T-helper 1 cell treated with Interleukin-12 subunit alpha and Interleukin-12 subunit beta and Interleukin-4 antibody, amounts not matched to agents 30 μg/mL and 1 μg/mL, for 36 hours (primary cell): ENCODE measurements at regions not wholly inside any gene's neighbourhood (a gene's known extent, or its start where the extent isn't known, plus 50 kb on each side); places are given as distances from the start of the nearest gene placed in this dataset.

Experiments used
- H3K27ac Mint-ChIP-seq: one replicate; pipeline ENCODE4 v1.8.0; 2021; ENCODE audit warnings: mild to moderate bottlenecking, mixed read lengths
- H3K27me3 Mint-ChIP-seq: one replicate; pipeline ENCODE4 v1.8.0; 2021; ENCODE audit warnings: low read depth, mixed read lengths
- H3K36me3 Mint-ChIP-seq: one replicate; pipeline ENCODE4 v1.8.0; 2021; ENCODE audit warnings: low read depth, mixed read lengths
- H3K4me1 Mint-ChIP-seq: one replicate; pipeline ENCODE4 v1.8.0; 2021; ENCODE audit warnings: low read depth, mixed read lengths
- H3K4me3 Mint-ChIP-seq: one replicate; pipeline ENCODE4 v1.8.0; 2021; ENCODE audit warnings: mild to moderate bottlenecking, moderate library complexity, mixed read lengths
- H3K9me3 Mint-ChIP-seq: one replicate; pipeline ENCODE4 v1.8.0; 2021; ENCODE audit warnings: mixed read lengths

DNA sequence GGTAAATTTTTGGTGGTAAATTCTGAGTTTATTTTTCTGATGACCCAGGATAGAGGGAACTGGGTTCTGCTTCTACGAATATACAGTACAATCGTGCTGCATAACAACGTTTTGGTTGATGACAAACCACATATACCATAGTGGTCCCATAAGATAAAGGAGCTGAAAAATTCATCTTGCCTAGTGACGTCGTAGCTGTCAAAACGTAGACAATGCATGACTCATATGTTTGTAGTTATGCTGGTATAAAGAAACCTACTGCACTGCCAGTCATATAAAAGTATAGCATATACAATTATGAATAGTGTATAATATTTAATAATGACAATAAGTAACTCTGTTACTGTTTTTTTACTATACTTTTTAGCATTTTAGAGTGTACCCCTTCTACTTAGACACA lies 244.0 kb downstream of the GAS1 start:
- Mint-ChIP-seq H3K4me3 (no peak overlapping the region), H3K27me3 (no peaks in the 10 kb centered on the region), H3K36me3 (no peaks in the 10 kb centered on the region), H3K4me1 (no peaks in the 10 kb centered on the region), H3K27ac (no peak overlapping the region), H3K9me3 (no peaks in the 10 kb centered on the region)

DNA sequence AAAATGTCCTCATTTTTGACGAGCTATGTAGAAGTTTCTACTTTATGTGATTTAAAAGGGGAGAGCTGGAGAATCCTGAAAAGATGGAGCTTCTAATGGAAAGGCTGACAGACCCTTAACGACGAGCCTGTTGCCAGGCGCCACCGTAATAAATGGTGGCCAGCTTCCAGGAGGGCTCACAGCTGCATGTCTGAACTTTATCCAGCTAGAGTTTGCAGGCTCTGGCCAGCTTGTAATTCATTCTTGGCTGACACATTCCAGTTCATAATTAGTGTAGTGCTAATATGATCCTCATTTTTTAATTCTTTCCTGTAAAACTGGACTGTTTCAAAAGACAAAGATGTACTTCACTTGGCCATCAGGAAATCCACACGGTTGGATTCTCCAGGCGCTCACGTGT lies 246.7 kb downstream of the GAS1 start:
- no peaks in the 10 kb centered on the region for H3K27me3 Mint-ChIP-seq
- no peak overlapping the region for H3K4me3 Mint-ChIP-seq
- H3K4me1 Mint-ChIP-seq: no peaks in the 10 kb centered on the region
- no peaks in the 10 kb centered on the region for H3K9me3 Mint-ChIP-seq
- H3K36me3 Mint-ChIP-seq: no peaks in the 10 kb centered on the region
- no peak overlapping the region for H3K27ac Mint-ChIP-seq

DNA sequence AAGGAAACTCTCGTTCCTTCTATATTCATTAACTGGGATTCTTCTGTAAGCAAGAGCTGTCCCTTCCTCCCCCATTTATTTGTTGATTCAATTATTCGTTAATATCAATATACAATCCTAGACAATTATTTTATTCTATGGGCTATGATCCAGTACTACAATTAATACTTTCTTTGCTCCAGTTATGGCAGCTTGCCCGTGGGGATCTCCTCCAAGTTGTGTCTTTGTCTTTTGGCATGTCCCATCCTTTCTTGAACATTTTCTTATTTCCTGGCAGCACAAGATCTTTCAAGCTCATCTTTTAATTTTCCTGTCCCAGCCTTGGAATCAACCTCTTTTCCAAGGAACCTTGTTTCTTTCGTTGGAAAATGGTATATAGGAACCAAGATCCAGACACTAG lies 249.3 kb downstream of the GAS1 start:
- H3K27ac Mint-ChIP-seq: no peak overlapping the region
- no peak overlapping the region for H3K4me3 Mint-ChIP-seq
- H3K27me3 Mint-ChIP-seq: no peaks in the 10 kb centered on the region

DNA sequence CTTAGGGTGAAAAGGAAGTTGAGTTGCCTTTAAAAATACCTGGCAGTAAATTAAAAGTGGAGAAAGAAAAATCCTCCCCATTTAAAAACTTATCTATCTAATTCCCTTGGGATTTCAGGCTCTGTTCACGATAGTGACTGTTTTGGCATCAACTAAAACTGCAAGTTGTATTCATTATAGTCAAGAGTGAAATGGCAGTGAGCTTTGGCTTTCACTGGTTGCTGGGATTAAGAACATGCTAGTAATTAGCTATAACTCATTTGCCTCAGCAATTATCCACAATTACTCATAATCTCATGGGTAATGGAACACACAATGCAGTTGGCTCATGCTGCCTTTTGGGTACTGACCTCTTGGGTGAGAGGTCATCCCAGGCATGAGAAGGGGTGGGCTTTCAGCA lies 250.1 kb downstream of the GAS1 start:
- no peak overlapping the region for H3K27ac Mint-ChIP-seq
- no peaks in the 10 kb centered on the region for H3K9me3 Mint-ChIP-seq
- H3K27me3 Mint-ChIP-seq: no peaks in the 10 kb centered on the region
- H3K36me3 Mint-ChIP-seq: no peaks in the 10 kb centered on the region
- no peak overlapping the region for H3K4me3 Mint-ChIP-seq
- no peaks in the 10 kb centered on the region for H3K4me1 Mint-ChIP-seq

More for the DNA sequence above, 249.3 kb downstream of the GAS1 start:
- Mint-ChIP-seq H3K4me1 (no peaks in the 10 kb centered on the region), H3K36me3 (no peaks in the 10 kb centered on the region), H3K9me3 (no peaks in the 10 kb centered on the region)

DNA sequence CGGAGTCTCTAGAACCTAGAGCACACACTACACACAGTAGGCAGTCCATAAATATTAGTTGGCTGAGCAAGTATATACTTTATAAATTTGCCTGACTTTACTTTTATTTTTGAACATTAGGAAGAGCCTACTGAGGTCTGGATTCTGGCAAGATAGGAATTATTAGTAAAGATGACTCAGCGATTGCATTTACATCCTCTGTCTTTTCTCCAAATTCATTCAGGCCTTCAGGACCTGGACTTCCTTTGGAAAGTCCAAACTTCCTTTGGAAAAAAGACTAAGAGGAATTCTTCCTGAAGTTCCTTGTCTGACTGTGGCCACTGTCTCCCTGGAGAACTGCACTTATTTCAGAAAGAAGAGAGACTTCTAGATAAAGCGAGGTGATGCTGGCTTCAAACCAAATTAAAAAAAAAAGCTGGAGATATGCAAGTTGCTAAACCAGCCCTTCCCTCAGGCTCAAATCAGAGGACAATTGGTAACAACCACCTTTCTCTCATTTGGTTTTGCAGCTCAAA lies 251.3 kb downstream of the GAS1 start:
- Mint-ChIP-seq H3K9me3 (no peaks in the 10 kb centered on the region), H3K4me3 (no peak overlapping the region), H3K36me3 (no peaks in the 10 kb centered on the region), H3K4me1 (no peaks in the 10 kb centered on the region), H3K27ac (no peak overlapping the region), H3K27me3 (no peaks in the 10 kb centered on the region)

DNA sequence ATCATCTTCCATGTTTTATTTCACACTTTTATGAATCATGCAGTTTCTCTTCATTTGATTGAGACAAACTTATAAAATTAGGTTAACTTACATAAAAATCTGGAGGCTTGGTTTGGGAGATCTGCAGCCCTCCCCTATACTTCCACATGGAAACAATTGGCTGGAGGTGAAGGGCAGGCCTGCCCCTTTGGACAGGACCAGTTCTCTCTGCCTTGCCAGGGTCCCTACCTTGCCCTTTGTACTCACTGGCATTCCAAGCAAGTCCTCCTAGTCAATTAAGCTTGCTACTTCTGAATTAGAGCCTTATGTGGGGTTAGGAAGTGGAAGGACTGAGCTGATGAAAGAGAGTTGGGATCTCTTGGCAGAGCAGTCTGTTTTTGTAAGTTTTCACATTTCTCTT lies 257.3 kb downstream of the GAS1 start:
- Mint-ChIP-seq H3K27me3 (no peaks in the 10 kb centered on the region), H3K9me3 (no peaks in the 10 kb centered on the region), H3K36me3 (no peaks in the 10 kb centered on the region), H3K27ac (no peak overlapping the region), H3K4me3 (no peak overlapping the region), H3K4me1 (no peaks in the 10 kb centered on the region)

DNA sequence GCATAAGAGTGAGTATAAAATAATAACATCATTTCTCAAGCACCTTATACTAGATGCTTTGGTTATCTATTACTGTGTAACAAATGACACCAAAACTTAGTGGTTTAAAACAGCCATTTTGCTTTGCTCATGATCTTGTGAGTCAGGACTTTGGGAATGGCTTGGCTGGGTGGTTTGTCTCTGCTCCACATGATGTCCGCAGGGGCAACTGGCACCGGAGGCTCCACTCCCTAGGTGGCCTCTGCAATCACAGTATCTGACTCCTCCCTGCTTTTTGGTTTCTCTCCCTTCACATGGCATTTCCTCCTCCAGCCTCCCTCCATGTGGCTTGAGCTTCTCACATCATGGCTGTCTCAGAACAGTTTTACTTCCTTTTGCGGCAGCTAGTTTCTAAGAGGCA lies 259.5 kb downstream of the GAS1 start:
- no peaks in the 10 kb centered on the region for H3K36me3 Mint-ChIP-seq
- H3K27ac Mint-ChIP-seq: no peak overlapping the region
- no peaks in the 10 kb centered on the region for H3K27me3 Mint-ChIP-seq
- no peak overlapping the region for H3K4me3 Mint-ChIP-seq
- H3K4me1 Mint-ChIP-seq: no peaks in the 10 kb centered on the region
- H3K9me3 Mint-ChIP-seq: no peaks in the 10 kb centered on the region

DNA sequence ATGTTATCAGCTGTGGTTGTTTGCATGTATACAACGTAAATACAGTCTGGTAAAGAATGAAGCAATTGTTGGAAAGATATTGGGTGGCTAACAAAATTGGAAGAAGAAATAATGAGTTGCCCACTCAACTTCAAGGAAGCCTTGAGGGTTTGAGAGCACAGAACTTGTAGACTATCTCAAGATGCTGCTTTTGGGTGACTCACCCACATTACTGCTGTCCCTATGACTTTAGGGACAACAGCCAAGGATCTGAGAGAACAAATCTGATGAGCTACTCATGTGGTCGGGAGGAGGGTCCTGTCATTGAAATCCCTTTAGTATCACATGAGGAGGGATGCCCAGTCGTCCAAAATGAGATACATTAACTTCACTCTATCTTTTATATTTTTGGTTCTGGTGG lies 261.8 kb downstream of the GAS1 start:
- no peaks in the 10 kb centered on the region for H3K27me3 Mint-ChIP-seq

DNA sequence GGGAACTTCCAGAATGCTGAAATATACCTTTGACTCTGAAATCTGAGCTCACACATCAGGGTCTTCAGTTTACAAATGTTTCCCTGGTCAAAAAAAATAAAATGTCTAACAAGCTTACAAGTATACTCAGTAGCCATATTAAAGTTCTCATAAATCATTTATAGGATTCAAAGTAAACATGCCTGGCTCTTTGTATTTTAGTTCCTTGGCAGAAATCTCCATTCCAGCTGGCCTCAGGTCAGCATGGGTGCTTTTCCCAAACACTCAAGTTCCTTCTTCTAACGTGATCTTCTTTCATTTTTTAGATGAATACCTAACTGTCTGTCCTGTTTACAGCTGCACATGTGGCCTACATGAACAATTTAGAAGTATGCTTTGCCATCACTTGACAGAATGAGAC lies 263.2 kb downstream of the GAS1 start:
- H3K9me3 Mint-ChIP-seq: no peaks in the 10 kb centered on the region
- H3K27ac Mint-ChIP-seq: no peak overlapping the region
- H3K4me1 Mint-ChIP-seq: no peaks in the 10 kb centered on the region
- no peaks in the 10 kb centered on the region for H3K27me3 Mint-ChIP-seq
- H3K4me3 Mint-ChIP-seq: no peak overlapping the region
- no peaks in the 10 kb centered on the region for H3K36me3 Mint-ChIP-seq

More for the DNA sequence above, 261.8 kb downstream of the GAS1 start:
- Mint-ChIP-seq H3K36me3 (no peaks in the 10 kb centered on the region), H3K4me1 (no peaks in the 10 kb centered on the region), H3K9me3 (no peaks in the 10 kb centered on the region), H3K4me3 (no peak overlapping the region), H3K27ac (no peak overlapping the region)

DNA sequence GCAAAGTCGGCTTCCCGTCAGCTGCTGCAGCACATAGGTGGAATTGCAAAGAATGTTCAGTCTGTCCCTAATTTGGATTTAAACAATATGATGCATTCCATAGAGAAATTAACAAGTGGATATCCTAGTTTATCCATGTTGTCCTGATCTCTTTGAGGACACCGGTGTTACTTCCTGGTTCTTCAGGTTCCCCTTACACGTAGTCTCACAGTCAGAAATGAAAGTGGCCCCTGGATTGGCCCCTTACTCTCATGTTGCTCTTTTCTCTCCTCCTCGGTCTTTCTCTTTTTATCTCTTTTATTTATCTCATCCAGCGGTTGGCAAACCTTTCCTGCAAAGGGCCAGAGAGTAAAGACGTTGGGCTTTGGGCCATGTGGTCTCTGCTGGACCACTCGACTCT lies 265.1 kb downstream of the GAS1 start:
- H3K27me3 Mint-ChIP-seq: no peaks in the 10 kb centered on the region
- H3K27ac Mint-ChIP-seq: no peak overlapping the region
- H3K4me3 Mint-ChIP-seq: no peak overlapping the region
- H3K4me1 Mint-ChIP-seq: no peaks in the 10 kb centered on the region
- H3K36me3 Mint-ChIP-seq: peaks cover 2% of the 10 kb centered on the region
- no peaks in the 10 kb centered on the region for H3K9me3 Mint-ChIP-seq

DNA sequence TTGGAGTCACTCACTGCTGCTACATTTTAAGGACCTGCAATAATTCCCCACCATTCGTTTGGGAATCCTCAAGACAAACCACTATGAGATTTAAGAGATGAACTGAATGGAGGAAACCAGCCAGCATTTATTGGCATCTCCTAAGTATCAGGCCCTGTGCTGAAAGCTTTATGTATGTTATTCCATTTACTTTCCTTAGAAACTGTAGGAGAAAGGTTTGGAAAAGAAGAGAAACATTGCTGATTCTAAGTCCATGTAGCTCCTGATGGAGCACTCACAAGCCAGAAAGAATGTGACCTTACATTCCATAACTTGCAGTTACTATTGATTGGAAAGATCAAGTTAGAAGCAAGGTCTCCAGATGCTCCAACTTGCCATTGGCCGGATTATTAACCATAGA lies 267.4 kb downstream of the GAS1 start:
- no peaks in the 10 kb centered on the region for H3K27me3 Mint-ChIP-seq
- no peaks in the 10 kb centered on the region for H3K4me1 Mint-ChIP-seq
- no peak overlapping the region for H3K27ac Mint-ChIP-seq
- no peaks in the 10 kb centered on the region for H3K9me3 Mint-ChIP-seq
- peaks cover 2% of the 10 kb centered on the region for H3K36me3 Mint-ChIP-seq
- no peak overlapping the region for H3K4me3 Mint-ChIP-seq

DNA sequence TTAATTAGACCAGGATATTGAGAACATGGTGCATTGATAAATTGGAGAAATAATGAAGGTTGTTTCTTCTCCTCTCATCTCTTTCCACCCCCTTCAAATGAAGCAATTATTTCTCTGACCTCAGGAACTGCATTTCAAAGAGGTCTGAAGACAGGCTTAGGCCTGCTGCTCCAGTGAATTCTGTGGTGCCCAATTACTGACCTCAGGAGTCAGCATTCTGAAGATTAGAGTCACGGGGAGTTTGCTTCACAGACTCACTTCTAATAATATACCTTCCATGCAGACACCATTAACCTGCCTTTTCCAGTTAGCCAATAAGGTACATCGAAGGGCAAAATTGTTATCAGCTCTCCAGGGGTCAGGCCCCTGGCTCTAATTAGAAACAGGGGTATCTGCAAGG lies 270.9 kb downstream of the GAS1 start:
- no peak overlapping the region for H3K4me3 Mint-ChIP-seq

DNA sequence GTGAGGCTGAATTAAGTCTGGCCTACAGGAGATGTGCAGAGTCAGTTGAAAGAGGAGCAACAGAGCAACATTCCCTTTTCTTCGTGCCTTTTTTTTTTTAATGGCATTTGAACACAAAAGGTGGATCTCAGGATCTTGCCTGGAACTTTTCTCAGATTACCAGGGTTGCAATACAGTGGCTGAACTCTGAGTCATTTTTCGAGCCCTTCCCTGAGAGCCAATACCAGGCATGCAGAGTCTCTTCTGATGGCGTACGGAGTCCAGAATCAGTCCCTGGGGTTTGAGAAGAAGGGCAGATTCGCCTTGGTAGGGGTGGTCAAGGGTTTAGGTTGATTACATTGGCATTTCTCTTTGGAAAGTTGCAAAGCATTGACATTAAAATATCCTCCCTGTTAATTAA lies 271.5 kb downstream of the GAS1 start:
- peaks cover 2% of the 10 kb centered on the region for H3K36me3 Mint-ChIP-seq
- no peak overlapping the region for H3K27ac Mint-ChIP-seq
- H3K9me3 Mint-ChIP-seq: no peaks in the 10 kb centered on the region
- no peak overlapping the region for H3K4me3 Mint-ChIP-seq
- no peaks in the 10 kb centered on the region for H3K27me3 Mint-ChIP-seq
- H3K4me1 Mint-ChIP-seq: no peaks in the 10 kb centered on the region

More for the DNA sequence above, 270.9 kb downstream of the GAS1 start:
- Mint-ChIP-seq H3K27me3 (no peaks in the 10 kb centered on the region), H3K9me3 (no peaks in the 10 kb centered on the region), H3K36me3 (peaks cover 2% of the 10 kb centered on the region), H3K4me1 (no peaks in the 10 kb centered on the region), H3K27ac (no peak overlapping the region)

DNA sequence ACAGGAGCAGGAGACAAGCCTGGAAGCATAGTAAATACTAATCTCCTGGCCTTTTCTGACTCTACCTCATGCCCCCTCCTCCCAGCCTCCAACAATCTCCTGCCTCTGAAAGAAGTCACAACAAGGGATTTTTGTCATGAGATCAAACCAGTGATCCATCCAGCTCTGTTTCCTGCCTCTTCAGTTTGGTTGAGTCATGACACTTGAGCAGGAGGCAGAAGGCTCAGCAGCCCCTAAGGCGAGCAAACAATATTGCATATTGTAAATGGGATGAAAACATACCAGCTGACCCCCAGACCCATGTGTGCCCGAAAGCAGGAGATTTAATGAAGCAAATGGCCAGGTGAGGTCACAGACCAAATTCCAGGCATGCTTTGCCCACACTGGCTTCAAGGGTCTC lies 272.8 kb downstream of the GAS1 start:
- Mint-ChIP-seq H3K4me1 (no peaks in the 10 kb centered on the region), H3K36me3 (peaks cover 2% of the 10 kb centered on the region), H3K4me3 (no peak overlapping the region), H3K27me3 (no peaks in the 10 kb centered on the region), H3K9me3 (no peaks in the 10 kb centered on the region), H3K27ac (no peak overlapping the region)

DNA sequence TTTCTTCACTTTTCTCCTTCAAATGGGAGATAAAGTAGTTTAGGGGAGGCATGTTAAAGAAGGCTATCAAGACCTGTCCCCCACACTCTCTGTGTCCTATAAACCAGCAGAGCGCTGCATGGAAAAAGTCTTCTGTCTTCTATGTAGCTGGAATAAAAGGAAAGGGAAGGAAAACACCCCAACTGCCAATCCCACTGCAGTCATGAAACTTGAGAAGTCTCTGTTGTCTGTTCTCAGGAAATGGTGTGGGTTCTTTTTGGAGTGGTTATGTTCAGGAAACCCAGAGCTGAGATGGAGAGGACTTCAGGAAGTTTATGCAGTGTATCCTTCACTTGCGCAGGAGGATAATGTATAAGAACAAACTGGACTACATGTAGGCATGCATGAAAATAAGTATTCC lies 274.3 kb downstream of the GAS1 start:
- no peaks in the 10 kb centered on the region for H3K36me3 Mint-ChIP-seq
- no peak overlapping the region for H3K27ac Mint-ChIP-seq
- H3K4me3 Mint-ChIP-seq: no peak overlapping the region
- H3K4me1 Mint-ChIP-seq: no peaks in the 10 kb centered on the region
- H3K9me3 Mint-ChIP-seq: no peaks in the 10 kb centered on the region
- H3K27me3 Mint-ChIP-seq: no peaks in the 10 kb centered on the region

DNA sequence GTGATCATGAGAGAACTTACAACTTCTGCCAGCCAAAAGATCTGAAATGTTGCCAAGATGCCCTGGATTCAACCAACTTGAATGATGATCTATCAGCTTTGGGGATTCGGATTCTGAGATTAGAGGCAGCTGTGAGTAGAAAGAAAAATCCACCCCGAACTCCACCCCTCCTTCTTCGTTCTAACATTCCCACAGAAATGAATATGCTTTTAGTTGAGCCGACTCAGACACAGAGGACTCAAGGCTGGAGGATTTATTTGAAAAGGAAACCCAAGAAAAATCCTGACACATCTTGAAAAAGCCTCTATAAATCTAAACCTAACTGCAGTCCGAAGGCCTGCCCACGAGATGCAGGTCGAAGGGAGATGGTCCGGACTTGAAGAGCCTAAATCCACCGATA lies 275.0 kb downstream of the GAS1 start:
- H3K36me3 Mint-ChIP-seq: no peaks in the 10 kb centered on the region
- H3K4me3 Mint-ChIP-seq: no peak overlapping the region

More for the DNA sequence above, 275.0 kb downstream of the GAS1 start:
- Mint-ChIP-seq H3K27ac (no peak overlapping the region), H3K4me1 (no peaks in the 10 kb centered on the region), H3K27me3 (no peaks in the 10 kb centered on the region), H3K9me3 (no peaks in the 10 kb centered on the region)
